ENCODE measurements at regions not wholly inside any gene's neighbourhood (a gene's known extent, or its start where the extent isn't known, plus 50 kb on each side); places are given as distances from the start of the nearest gene placed in this dataset.

DNA sequence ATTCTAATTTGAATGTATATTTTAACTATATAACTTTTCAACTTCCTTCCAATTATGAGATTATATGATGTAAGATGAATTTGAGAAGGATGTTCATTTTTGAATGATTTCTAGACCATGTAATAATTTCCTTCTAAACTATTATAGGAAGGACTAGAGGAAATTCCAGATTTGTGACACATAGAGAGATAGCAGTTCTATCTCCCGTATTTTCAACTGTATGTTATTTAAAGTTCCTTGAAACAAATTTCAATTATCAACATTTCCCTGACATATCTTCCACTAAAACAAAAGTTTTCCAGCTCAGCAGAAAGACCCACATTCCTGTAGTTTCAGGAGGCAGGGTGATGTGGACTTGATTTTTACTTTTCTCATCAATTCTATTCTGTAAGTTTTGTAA lies 396.7 kb upstream of the C1orf87 start:
- DNase-seq (no peak), ATAC-seq (no peak)
- H3K4me3 ChIP-seq = no peak overlapping the region
- H3K4me1 ChIP-seq = no peaks in the 10 kb centered on the region
- TF ChIP-seq, protein P1, sequence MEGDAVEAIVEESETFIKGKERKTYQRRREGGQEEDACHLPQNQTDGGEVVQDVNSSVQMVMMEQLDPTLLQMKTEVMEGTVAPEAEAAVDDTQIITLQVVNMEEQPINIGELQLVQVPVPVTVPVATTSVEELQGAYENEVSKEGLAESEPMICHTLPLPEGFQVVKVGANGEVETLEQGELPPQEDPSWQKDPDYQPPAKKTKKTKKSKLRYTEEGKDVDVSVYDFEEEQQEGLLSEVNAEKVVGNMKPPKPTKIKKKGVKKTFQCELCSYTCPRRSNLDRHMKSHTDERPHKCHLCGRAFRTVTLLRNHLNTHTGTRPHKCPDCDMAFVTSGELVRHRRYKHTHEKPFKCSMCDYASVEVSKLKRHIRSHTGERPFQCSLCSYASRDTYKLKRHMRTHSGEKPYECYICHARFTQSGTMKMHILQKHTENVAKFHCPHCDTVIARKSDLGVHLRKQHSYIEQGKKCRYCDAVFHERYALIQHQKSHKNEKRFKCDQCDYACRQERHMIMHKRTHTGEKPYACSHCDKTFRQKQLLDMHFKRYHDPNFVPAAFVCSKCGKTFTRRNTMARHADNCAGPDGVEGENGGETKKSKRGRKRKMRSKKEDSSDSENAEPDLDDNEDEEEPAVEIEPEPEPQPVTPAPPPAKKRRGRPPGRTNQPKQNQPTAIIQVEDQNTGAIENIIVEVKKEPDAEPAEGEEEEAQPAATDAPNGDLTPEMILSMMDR (IDR thresholded peaks at IDR 0.05) = no peak
- intact Hi-C loops (cut with DNase I) = no loop called here
- H3K27ac ChIP-seq = no peak overlapping the region
- no peaks in the 10 kb centered on the region for H3K36me3 ChIP-seq
- no peaks in the 10 kb centered on the region for H3K9me3 ChIP-seq
- no peaks in the 10 kb centered on the region for H3K27me3 ChIP-seq

DNA sequence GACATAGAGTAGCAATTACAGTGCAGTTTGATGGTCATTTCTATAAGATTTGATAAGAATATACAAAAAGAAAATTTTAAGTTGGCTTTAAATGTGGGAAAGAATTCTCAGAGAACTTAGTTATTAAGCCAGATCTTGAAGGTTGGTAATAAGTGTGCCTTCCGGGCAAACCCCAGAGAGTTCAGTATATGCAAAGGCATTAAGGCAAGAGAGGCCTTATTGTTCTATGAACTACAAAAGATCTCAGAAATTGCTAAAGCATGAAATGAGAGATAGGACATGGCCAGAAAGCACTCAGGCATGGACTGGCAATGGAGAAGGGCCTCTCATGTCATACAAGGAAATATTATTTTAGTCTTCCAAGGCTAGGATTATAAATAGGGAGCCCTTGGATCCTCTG lies 390.2 kb upstream of the C1orf87 start:
- Histone ChIP-seq H3K36me3 (no peaks in the 10 kb centered on the region), H3K27ac (no peak overlapping the region), H3K9me3 (no peaks in the 10 kb centered on the region), H3K4me1 (no peaks in the 10 kb centered on the region), H3K4me3 (no peak overlapping the region), H3K27me3 (no peaks in the 10 kb centered on the region)
- no peak for DNase-seq
- ATAC-seq = no peak
- TF ChIP-seq, protein P1 (IDR thresholded peaks at IDR 0.05) = no peak
- intact Hi-C loops (cut with DNase I) = no loop called here

DNA sequence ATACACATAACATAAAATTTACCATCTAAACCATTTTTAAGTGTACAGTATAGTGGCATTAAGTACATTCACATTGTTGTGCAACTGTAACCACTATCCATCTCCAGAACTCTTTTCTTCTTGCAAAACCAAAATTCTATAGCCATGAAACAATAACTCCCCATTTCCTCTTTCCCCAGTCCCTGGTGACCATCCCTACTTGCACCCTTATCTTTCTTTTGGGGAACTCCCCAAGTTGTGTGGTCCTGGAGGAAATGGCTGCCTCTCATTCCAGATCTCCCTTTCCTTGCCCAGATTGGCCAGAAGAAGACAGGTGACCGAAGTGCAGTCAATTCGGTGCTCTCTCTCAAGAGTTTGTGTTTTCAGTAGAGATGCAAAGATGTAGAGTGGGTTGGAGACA lies 389.6 kb upstream of the C1orf87 start:
- Histone ChIP-seq H3K4me3 (no peak overlapping the region), H3K27ac (no peak overlapping the region), H3K9me3 (no peaks in the 10 kb centered on the region), H3K4me1 (no peaks in the 10 kb centered on the region), H3K27me3 (no peaks in the 10 kb centered on the region), H3K36me3 (no peaks in the 10 kb centered on the region)
- DNase-seq (no peak), ATAC-seq (no peak)
- intact Hi-C loops (cut with DNase I) = no loop called here
- TF ChIP-seq, protein P1 (IDR thresholded peaks at IDR 0.05) = no peak

DNA sequence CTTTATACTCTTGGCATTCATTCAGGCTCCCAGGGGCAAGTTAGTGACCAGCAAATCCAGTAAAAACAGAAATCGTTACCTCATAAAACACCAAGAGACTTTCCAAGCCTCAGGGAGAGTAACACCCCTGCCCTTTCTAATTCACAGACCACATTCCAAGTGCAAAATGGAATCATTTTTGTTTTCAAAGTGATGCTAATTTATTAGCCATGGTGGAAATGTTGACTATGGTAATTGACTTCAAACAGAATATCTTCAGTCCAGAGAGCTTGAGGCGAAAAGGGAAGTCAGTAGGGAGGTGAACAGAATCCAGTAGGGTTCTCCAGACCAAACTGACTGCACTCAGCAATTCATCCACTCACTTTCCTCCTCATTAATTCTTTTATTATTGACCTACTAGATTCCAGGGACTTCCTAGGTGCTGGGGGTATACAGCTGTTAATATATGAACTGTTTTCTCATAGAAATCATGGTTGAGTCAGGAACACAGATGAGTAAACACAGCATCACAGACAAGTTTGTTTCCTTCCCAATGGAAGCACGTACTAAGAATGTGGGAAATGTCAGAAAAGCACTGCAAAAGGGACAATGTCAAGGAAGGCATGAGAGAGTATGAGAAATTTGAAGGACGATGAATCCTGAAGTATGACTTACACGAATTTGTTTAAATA lies 388.5 kb upstream of the C1orf87 start:
- ATAC-seq = no peak
- no peak overlapping the region for H3K27ac ChIP-seq

DNA sequence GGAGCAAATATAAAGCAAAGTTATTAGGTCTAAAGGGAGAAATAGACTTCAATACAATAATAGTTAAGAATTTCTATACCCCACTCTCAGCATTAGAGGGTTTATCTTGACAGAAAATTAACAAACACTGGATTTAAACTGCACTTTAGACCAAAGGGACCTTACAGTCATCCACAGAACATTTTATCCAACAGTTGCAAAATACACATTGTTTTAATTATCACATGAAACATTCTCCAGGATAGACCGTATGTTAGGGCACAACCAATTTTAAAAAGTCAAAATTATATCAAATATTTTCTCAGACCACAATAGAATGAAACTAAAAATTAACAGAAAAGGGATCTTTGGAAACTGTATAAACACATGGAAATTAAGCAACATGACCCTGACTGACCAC lies 384.5 kb upstream of the C1orf87 start:
- Histone ChIP-seq H3K27ac (no peak overlapping the region), H3K27me3 (no peaks in the 10 kb centered on the region), H3K4me3 (no peak overlapping the region), H3K36me3 (no peaks in the 10 kb centered on the region), H3K4me1 (no peaks in the 10 kb centered on the region), H3K9me3 (no peaks in the 10 kb centered on the region)
- no peak for ATAC-seq
- DNase-seq = no peak
- intact Hi-C loops (cut with DNase I) = no loop called here
- TF ChIP-seq, protein P1 (IDR thresholded peaks at IDR 0.05) = no peak

More for the DNA sequence above, 388.5 kb upstream of the C1orf87 start:
- Histone ChIP-seq H3K4me1 (no peaks in the 10 kb centered on the region), H3K36me3 (no peaks in the 10 kb centered on the region), H3K4me3 (no peak overlapping the region), H3K27me3 (no peaks in the 10 kb centered on the region), H3K9me3 (no peaks in the 10 kb centered on the region)
- TF ChIP-seq, protein P1 (IDR thresholded peaks at IDR 0.05) = no peak
- intact Hi-C loops (cut with DNase I) = no loop called here
- no peak for DNase-seq

DNA sequence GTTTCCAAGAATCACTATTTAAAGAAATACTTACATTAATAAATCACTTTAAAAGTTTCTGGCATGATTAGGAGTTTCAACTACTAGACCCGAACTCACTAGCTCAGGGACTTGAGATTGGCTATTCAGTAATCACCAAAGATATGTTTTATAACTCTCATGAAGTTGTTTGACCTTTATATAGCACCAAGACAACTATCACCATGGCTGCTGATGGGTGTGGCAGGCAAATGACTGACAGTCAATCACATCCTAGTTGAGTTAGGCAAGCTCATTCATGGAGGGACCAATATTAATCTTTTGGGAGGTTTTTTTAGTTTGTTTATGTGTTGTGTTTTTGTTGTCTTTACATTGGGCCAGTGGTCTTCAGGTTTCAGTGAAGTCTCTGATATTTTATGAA lies 376.3 kb upstream of the C1orf87 start:
- Histone ChIP-seq H3K4me1 (no peaks in the 10 kb centered on the region), H3K9me3 (no peaks in the 10 kb centered on the region), H3K27ac (no peak overlapping the region), H3K4me3 (no peak overlapping the region), H3K27me3 (no peaks in the 10 kb centered on the region), H3K36me3 (no peaks in the 10 kb centered on the region)
- no peak for DNase-seq
- no peak for ATAC-seq
- intact Hi-C loops (cut with DNase I) = no loop called here
- TF ChIP-seq, protein P1 (IDR thresholded peaks at IDR 0.05) = no peak
